Panc1 (cell line): ENCODE measurements at regions not wholly inside any gene's neighbourhood (a gene's known extent, or its start where the extent isn't known, plus 50 kb on each side); places are given as distances from the start of the nearest gene placed in this dataset.

Experiments used
- ATAC-seq: fragments of 200-7000 bp; cut with Tn5 transposase; 2 replicates; pipeline ENCODE4 v1.9.1; 2020; ENCODE audit warnings: mild to moderate bottlenecking, moderate library complexity
- BruUV-seq: library from RNA; stranded (reverse); fragments of 400-500 nt; replicated peaks from 2 replicates; lab custom pipeline; 2021; lab: Mats Ljungman, UMichigan
- CTCF ChIA-PET: fragments of 300-600 bp; sonication (Branson Sonifier 250); formaldehyde crosslinking; loops from one replicate; lab custom pipeline; 2022; ENCODE audit warnings: antibody characterized with exemption; lab: Charles Lee
- POLR2A ChIA-PET: fragments of 300-600 bp; sonication (Branson Sonifier 250); formaldehyde crosslinking; loops from one replicate; lab custom pipeline; 2022; ENCODE audit warnings: antibody characterized with exemption; lab: Charles Lee
- DNase-seq: peaks from one replicate; pipeline ENCODE4 v3.0.0-alpha.2; 2010; ENCODE audit warnings: low read depth, low spot score
- H3K27ac ChIP-seq: 2 replicates; pipeline ENCODE4 v1.5.1; 2011; ENCODE audit warnings: mild to moderate bottlenecking, low read length, inconsistent platforms
- H3K27me3 ChIP-seq: fragments of 200-500 bp; sonication (Bioruptor generic); 2 replicates; pipeline ENCODE4 v1.6.0; 2014; ENCODE audit warnings: low read length, inconsistent platforms; ENCODE audit not compliant: control insufficient read depth, insufficient read depth
- H3K36me3 ChIP-seq: fragments of 200-500 bp; sonication (Bioruptor generic); 2 replicates; pipeline ENCODE4 v1.5.1; 2014; ENCODE audit warnings: inconsistent platforms, mild to moderate bottlenecking, low read length, moderate library complexity; ENCODE audit not compliant: control insufficient read depth, insufficient read depth
- H3K4me1 ChIP-seq: 2 replicates; pipeline ENCODE4 v1.5.1; 2011; ENCODE audit warnings: inconsistent platforms, mild to moderate bottlenecking, low read length, moderate library complexity; ENCODE audit not compliant: control insufficient read depth, insufficient read depth
- H3K4me3 ChIP-seq, 2 experiments: 2 replicates each; pipeline ENCODE4 v1.5.1; 2011 to 2012; ENCODE audit warnings: low read depth in 2 of 2, low read length in 2 of 2, mild to moderate bottlenecking in 2 of 2, inconsistent platforms in 1 of 2, moderate library complexity in 1 of 2
- H3K9me3 ChIP-seq: fragments of 200-500 bp; sonication (Bioruptor generic); 2 replicates; pipeline ENCODE4 v1.5.1; 2014; ENCODE audit warnings: low read depth, mild to moderate bottlenecking, inconsistent platforms, low read length, moderate library complexity; ENCODE audit not compliant: control insufficient read depth, insufficient read depth
- CTCF ChIP-seq: fragments of 450-650 bp; IDR thresholded peaks from 2 replicates; pipeline ENCODE4 v1.5.1; 2017; ENCODE audit warnings: mild to moderate bottlenecking
- POLR2AphosphoS5 ChIP-seq: IDR thresholded peaks from 2 replicates; pipeline ENCODE4 v1.6.1; 2012; ENCODE audit warnings: mild to moderate bottlenecking, low read depth, low read length, moderate library complexity
- REST ChIP-seq, 2 experiments: IDR thresholded peaks; 2 replicates each; pipeline ENCODE4 v1.6.1; 2011 to 2012; ENCODE audit warnings: low read depth in 2 of 2, control low read depth in 1 of 2, low read length in 1 of 2, mild to moderate bottlenecking in 1 of 2, moderate library complexity in 1 of 2; ENCODE audit not compliant: insufficient read depth in 1 of 2
- SIN3A ChIP-seq: IDR thresholded peaks from 2 replicates; pipeline ENCODE4 v1.6.1; 2012; ENCODE audit warnings: low read depth, mild to moderate bottlenecking, low read length, moderate library complexity, borderline replicate concordance; ENCODE audit not compliant: insufficient read depth
- TCF7L2 ChIP-seq: IDR thresholded peaks from 2 replicates; pipeline ENCODE4 v1.6.1; 2011; ENCODE audit warnings: mild to moderate bottlenecking, low read depth, low read length, inconsistent platforms
- in situ Hi-C: cut with HindIII; loops from 2 replicates; pipeline ENCODE4 v1.10.0; 2016; ENCODE audit warnings: low sequenced_read_pairs, low pct_unique_long_range_greater_than_20kb
- intact Hi-C: fragments of 100-400 bp; cut with micrococcal nuclease; formaldehyde crosslinking; loops from one replicate; pipeline ENCODE4 v1.10.0; 2022; ENCODE audit not compliant: unreplicated experiment

GRCh38 chr4:22055954-22056353 lies 107.4 kb upstream of the KCNIP4 start:
- in situ Hi-C loops (no loop called here), intact Hi-C loops (no loop called here)
- TF ChIP-seq REST (IDR thresholded peaks at IDR 0.05; ENCODE audit: insufficient read depth in 1 of 2, low read depth in 2 of 2, low read length in 1 of 2) (no peak), SIN3A (no peak), TCF7L2 (no peak), POLR2AphosphoS5 (no peak), CTCF (no peak)
- H3K36me3 ChIP-seq = no peaks in the 10 kb centered on the region
- BruUV-seq = no TSS peak
- no peaks in the 10 kb centered on the region for H3K4me1 ChIP-seq
- ChIA-PET CTCF (no interaction called here), POLR2A (no interaction called here)
- H3K27ac ChIP-seq = no peak overlapping the region
- H3K9me3 ChIP-seq = no peaks in the 10 kb centered on the region
- H3K4me3 ChIP-seq = no peak overlapping the region
- DNase-seq (no peak), ATAC-seq (no peak)
- no peaks in the 10 kb centered on the region for H3K27me3 ChIP-seq

GRCh38 chr4:22052076-22052475 lies 103.5 kb upstream of the KCNIP4 start:
- POLR2A ChIA-PET = no interaction called here
- no peaks in the 10 kb centered on the region for H3K9me3 ChIP-seq
- ATAC-seq (no peak), DNase-seq (no peak)
- H3K27me3 ChIP-seq = no peaks in the 10 kb centered on the region
- TF ChIP-seq REST (IDR thresholded peaks at IDR 0.05; ENCODE audit: insufficient read depth in 1 of 2, low read depth in 2 of 2, low read length in 1 of 2) = no peak
- no peak for TF ChIP-seq CTCF
- no peaks in the 10 kb centered on the region for H3K4me1 ChIP-seq
- no peak overlapping the region for H3K4me3 ChIP-seq
- H3K36me3 ChIP-seq = no peaks in the 10 kb centered on the region
- H3K27ac ChIP-seq = no peak overlapping the region
- no TSS peak for BruUV-seq
- intact Hi-C loops = no loop called here
- in situ Hi-C loops = no loop called here
- CTCF ChIA-PET = no interaction called here
